Activated T-cell treated with anti-CD3 and anti-CD28 coated beads for 1 hour (primary cell): ENCODE measurements at regions not wholly inside any gene's neighbourhood (a gene's known extent, or its start where the extent isn't known, plus 50 kb on each side); places are given as distances from the start of the nearest gene placed in this dataset.

ENCODE experiments used
- DNase-seq: peaks from one replicate; pipeline ENCODE4 v3.0.0-alpha.2; 2020; ENCODE audit warnings: low read depth

GRCh38 chr2:64829525-64829924, 159.7 kb upstream of the SLC1A4 start:
- DNase-seq: no peak

GRCh38 chr2:64831134-64831976, 157.8 kb upstream of the SLC1A4 start:
- DNase-seq: peak; percentile 78

- DNase-seq: no peak
These were observed 157.2 kb upstream of the SLC1A4 start for GRCh38 chr2:64831977-64832328.

DNA sequence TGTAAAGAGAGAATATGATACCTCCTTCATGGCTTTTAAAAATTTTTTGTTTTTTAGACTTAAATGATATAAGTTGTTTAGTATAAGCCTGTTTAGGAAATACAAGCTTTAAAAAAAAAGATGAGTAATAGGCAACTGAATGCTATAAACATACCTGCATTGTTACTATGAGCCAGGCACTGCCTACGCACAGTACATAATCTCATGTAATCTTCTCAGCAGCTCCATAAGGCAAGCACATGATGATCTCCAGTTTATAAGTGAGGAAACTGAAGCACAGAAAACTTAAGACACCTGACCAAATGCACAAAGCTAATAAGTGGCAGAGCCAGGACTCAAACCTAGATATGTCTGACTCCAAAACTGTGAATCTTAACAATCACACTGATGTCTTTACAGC, 156.3 kb upstream of the SLC1A4 start:
- DNase-seq: no peak

GRCh38 chr2:64836566-64836965, 152.6 kb upstream of the SLC1A4 start:
- DNase-seq: no peak

DNA sequence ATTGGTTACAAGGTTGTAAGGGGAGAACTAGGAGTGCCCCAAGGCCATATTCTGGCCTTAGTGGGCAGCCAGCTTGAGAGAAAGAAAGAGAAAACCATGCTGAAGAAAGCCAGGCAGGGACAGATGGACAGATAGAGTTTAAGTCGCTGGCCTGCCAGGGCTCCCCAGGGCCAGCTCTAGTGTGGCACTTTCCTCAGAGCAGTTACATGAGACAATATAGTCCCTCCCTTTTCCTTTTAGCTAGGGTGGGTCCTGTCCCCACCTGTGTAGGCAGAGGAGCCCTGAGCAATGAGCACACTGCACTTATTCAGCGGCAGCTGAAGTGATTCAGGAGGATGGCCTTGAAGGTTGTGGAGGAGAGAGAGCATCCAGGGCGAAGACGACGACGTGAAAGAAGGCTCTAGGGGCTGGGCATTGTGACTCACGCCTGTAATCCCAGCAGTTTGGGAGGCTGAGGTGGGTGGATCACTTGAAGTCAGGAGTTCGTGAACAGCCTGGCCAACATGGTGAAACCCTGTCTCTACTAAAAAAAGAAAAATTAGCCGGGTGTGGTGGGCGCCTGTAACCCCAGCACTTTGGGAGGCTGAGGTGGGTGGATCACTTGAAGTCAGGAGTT, 152.0 kb upstream of the SLC1A4 start:
- DNase-seq: no peak

DNA sequence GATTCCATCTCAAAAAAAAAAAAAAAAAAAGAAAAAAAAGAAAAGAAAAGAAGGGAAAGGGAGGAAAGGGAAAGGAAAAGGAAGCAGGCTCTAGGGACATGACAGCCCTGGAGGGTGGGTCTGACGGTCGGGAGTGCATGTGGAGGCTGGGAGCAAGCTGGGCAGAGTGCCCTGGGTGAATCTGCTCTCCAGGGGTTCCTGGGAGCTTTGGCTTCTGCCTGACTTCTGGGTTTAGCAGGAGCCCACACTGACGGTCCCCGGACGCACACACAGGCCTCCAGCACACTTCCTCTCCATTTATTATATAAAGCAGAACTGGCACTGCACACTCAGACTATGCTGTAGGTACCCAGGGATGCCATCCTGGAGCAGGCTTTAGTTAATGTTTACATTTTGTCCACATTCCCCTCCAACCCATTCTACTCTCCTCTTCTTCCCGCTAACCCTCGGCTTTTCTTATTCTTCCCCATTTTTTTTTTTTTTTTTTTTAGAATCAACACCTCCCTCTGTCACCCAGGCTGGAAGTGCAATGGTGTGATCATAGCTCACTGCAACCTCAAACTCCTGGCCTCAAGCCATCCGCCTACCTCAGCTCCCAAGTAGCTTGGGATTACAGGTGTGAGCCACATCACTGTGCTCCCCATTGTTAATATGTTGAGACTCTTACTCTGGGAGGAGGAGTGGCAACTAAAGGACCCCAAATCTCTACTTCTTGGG, 151.1 kb upstream of the SLC1A4 start:
- no peak for DNase-seq

- DNase-seq: no peak
These were observed 150.4 kb upstream of the SLC1A4 start for GRCh38 chr2:64838817-64839216.

DNA sequence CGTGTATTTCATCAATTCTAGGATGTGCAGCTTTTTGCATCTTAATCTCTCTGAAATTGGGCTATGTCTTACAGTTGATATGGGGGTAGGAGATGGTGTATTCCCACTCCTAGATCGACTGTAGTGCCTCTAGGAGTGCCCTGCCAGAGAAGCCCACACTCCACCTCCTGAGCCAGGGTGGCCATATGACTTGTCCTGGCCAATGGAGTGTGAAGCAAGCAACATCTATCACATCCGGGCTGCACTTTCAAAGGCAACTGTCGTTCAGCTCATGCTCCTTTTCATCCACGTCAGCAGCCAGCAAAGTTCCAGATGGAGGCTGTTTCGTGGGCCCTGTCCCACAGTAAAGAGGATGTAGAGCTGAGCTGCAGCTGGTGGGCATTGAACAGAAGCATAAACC, 149.4 kb upstream of the SLC1A4 start:
- no peak for DNase-seq

- DNase-seq: no peak
These were observed 148.7 kb upstream of the SLC1A4 start for GRCh38 chr2:64840426-64840881.

DNA sequence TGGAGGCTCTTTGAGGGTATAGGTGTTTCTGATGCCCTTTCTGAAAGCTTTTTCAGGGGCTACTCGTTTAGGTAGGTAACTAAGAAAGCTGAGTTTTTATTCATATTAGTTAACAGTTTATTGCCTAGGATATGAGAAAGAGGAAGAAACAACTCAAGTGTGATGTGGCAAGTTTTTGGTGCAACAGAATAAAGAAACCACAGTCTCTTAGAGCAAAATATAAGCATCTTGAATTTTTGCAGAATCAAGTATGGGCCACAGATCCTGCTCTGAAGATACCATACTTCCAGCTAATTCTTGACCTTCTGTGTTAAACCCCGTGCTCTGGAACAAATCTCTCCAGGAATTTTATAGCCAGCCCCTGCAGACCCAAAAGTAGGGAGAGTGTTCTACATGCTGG, 147.7 kb upstream of the SLC1A4 start:
- no peak for DNase-seq

- no peak for DNase-seq
These were observed 147.2 kb upstream of the SLC1A4 start for GRCh38 chr2:64842030-64842429.

DNA sequence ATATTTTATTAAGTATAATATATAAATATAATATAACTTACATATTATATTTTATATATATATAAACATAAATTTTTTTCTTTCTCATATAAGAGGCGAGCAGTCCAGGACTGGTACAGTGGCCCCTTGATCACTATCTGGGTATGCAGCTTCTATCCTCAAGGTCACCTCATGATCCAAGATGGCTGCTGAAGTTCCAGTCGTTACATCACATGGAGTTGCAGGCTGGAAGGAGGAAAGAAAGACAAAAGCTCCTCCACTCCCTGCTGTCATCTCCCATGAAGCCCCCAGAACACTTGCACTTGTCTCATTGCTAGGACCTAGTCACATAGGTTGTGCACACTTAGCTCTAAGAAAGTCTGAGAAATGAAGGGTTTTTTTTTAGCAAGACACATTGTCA, 145.1 kb upstream of the SLC1A4 start:
- DNase-seq: no peak

DNA sequence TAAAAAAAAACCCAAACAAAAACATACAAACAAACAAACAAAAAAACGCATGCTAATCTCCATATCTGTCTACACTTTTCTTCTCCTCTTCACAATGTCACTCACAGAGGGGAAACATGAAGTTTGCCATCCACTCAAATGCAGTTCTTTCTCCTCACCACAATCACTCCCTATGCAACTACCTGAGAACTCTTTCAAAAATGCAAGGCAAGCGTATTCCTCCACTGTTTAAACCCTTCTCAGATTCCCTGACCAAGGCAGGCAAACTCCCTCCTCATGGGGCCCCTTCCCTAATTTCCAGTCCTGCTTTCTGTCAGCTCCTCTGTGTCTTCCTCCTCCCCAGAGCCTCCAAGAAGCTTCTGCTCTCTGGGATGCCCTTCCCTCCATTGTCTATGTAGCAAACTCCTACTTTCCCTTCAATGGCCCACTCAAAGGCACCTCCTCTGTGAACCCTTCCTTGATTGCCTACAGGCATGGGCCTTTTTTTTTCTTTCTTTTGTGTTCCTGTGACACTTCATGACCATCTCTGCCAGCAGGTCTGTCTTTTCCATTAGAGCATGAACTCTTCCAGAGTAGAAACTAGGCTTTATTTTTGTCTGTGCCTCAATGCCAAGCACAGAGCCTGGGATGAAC, 143.8 kb upstream of the SLC1A4 start:
- no peak for DNase-seq

GRCh38 chr2:64846177-64846576, 143.0 kb upstream of the SLC1A4 start:
- no peak for DNase-seq

- no peak for DNase-seq
These were observed 141.3 kb upstream of the SLC1A4 start for GRCh38 chr2:64847930-64848329.

- DNase-seq: no peak
These were observed 140.8 kb upstream of the SLC1A4 start for GRCh38 chr2:64848363-64848762.

DNA sequence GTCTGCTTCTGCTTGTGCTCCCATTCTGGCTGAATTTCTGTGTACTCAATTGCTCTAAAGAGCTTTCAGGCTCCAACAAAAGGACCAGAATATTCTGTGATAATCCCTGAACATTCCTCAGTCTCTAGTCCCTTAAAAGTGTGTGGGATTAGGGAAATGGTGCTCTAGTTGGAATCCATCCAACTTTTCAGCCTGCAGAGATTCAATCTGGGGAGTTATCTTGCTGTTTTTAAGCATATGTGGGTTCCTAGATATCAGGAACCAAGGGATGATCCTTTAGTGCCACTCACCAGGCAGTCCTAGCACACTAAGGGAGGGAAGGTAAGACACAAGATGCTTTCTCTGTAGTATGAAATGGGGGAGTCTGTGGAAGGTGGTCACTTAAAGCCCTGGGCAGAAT, 140.3 kb upstream of the SLC1A4 start:
- no peak for DNase-seq

DNA sequence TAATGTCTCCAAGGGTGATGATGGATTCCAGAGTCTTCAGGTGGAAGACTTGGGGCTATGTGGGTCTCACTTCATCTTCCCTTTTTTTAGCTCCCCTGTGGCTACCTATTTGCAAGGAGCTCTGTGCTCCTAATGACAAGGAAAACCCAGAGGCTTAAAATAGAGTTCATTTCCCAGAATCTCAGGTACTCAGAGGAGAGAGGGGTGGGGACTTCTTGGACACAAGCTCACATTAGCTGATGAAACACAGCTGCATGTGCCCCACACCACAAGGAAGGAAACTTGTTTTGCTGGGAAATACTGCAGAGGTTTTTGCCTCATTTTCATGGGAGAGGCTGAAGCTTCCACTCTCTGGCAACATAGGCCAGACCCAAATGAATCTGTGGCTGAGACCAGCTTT, 138.6 kb upstream of the SLC1A4 start:
- DNase-seq: no peak

DNA sequence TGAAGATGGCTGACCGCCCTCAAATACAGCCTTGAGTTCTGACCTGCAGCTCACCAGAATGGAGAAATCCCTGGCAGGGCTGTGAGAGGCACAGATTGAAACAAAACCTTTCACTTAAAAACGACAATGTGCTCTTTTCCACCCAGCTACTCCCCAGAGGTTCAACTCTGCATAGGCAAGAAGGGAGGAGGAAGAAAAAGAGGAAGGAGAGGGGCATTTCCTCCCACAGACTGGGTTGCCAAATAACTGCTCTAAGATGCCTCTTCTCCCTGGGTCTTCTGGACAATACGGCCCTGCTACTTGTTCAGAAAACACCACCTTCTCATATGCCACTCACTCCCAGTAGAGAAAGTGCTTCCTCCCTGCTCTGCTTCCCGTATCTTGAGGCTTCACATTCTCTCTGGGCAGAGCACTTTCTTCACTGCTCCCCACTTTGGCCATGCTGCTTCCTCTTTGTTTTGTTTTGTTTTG, 136.4 kb upstream of the SLC1A4 start:
- DNase-seq: no peak

DNA sequence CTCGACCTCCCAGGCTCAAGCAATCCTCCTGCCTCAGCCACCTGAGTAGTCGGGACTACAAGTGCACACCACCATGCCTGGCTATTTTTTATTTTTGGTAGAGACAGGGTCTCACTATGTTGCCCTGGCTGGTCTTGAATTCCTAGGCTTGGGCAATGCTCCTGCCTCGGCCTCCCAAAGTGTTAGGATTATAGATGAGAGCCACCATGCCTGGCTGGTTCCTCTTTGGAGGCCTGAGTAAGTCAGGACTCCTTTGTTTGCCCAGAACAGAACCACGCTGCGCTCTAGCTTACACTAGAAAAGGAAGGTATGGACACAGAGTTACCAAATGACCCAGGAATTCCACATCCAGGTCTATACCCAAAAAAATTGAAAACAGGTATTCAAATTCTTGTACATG, 135.9 kb upstream of the SLC1A4 start:
- no peak for DNase-seq

GRCh38 chr2:64853894-64854293, 135.3 kb upstream of the SLC1A4 start:
- DNase-seq: no peak
